ENCODE measurements at regions not wholly inside any gene's neighbourhood (a gene's known extent, or its start where the extent isn't known, plus 50 kb on each side); places are given as distances from the start of the nearest gene placed in this dataset.

DNA sequence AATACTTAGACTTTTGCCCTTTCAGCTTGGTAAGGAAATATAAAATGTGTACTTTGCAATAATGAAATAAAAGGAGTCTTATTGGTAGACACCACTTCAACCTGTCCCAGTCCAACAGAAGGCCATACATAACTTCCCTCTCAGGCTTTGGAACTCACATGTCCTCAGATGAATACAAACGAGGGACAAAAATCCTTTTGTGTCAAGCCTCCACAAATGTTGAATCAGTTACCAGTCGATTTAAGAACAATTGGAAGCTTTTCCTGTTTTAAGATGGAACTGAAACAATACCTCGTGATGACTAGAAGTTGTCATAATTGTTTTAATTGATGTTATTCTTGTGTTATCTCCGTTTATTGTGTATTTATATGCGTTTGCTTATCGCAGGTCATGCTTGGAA lies 385.1 kb upstream of the POU3F3 start:
- Histone ChIP-seq H3K27ac (no peak overlapping the region), H3K4me1 (ENCODE audit: insufficient read depth) (no peaks in the 10 kb centered on the region), H3K9me2 (ENCODE audit: insufficient read depth) (no peaks in the 10 kb centered on the region), H3K9me3 (ENCODE audit: low read depth) (no peaks in the 10 kb centered on the region), H3K9ac (no peak overlapping the region), H3K27me3 (replicated peaks; ENCODE audit: insufficient read depth) (no peaks in the 10 kb centered on the region), H3K79me2 (ENCODE audit: insufficient read depth) (no peaks in the 10 kb centered on the region), H3K4me3 (no peak overlapping the region), H4K20me1 (ENCODE audit: insufficient read depth) (no peaks in the 10 kb centered on the region), H3F3A (ENCODE audit: insufficient read depth) (no peaks in the 10 kb centered on the region), H3K36me3 (ENCODE audit: low read depth) (no peaks in the 10 kb centered on the region), H3K4me2 (ENCODE audit: unreplicated experiment) (no peak overlapping the region), H2AFZ (no peak overlapping the region)
- WGBS, 2 experiments (ENCODE audit: low coverage in 1 of 2, low lambda C conversion rate in 2 of 2, missing lambda C conversion rate in 2 of 2), result 6 to 9% methylated on average over 6 of the region's 6 CpGs
- TF ChIP-seq EZH2 (IDR thresholded peaks at IDR 0.05; ENCODE audit: insufficient read depth, poor library complexity, severe bottlenecking) (no peak), EZH2phosphoT487 (IDR thresholded peaks at IDR 0.05; ENCODE audit: insufficient read depth, low read depth) (no peak)
- in situ Hi-C loops (cut with MboI), result no loop called here
- no peak for DNase-seq

DNA sequence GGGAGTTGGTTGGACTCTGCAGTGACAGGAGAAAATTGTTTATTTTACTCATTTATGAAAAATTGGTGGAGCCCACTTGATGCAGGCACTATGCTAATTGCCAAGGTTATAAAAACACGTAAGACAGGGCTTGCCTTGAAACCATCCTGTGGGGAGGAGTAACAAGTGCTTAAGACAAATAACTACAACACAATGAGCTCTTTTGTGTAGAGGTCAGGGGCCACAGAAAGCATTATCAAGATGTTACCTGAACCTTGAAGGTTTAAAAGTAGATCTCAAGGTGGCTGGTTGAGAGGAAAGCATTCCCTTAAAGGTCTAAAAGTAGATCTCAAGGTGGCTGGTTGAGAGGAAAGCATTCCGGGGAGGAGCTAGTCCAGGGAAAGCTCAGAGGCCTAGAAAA lies 381.8 kb upstream of the POU3F3 start:
- whole genome bisulfite sequencing, 2 experiments (ENCODE audit: low coverage in 1 of 2, low lambda C conversion rate in 2 of 2, missing lambda C conversion rate in 2 of 2), result 0 to 21% methylated on average over 2 of the region's 2 CpGs
- no peaks in the 10 kb centered on the region for H4K20me1 ChIP-seq (ENCODE audit: insufficient read depth)
- H3K36me3 ChIP-seq (ENCODE audit: low read depth), result no peaks in the 10 kb centered on the region
- no peak overlapping the region for H3K9ac ChIP-seq
- no peaks in the 10 kb centered on the region for H3K27me3 ChIP-seq (replicated peaks; ENCODE audit: insufficient read depth)
- TF ChIP-seq EZH2phosphoT487 (IDR thresholded peaks at IDR 0.05; ENCODE audit: insufficient read depth, low read depth), result no peak
- TF ChIP-seq EZH2 (IDR thresholded peaks at IDR 0.05; ENCODE audit: insufficient read depth, poor library complexity, severe bottlenecking), result no peak
- DNase-seq, result no peak
- no peaks in the 10 kb centered on the region for H3K79me2 ChIP-seq (ENCODE audit: insufficient read depth)
- H3K9me2 ChIP-seq (ENCODE audit: insufficient read depth), result no peaks in the 10 kb centered on the region
- no peak overlapping the region for H3K27ac ChIP-seq
- in situ Hi-C loops (cut with MboI), result no loop called here
- no peak overlapping the region for H3K4me3 ChIP-seq
- no peaks in the 10 kb centered on the region for H3K9me3 ChIP-seq (ENCODE audit: low read depth)
- no peak overlapping the region for H3K4me2 ChIP-seq (ENCODE audit: unreplicated experiment)
- no peaks in the 10 kb centered on the region for H3K4me1 ChIP-seq (ENCODE audit: insufficient read depth)
- H3F3A ChIP-seq (ENCODE audit: insufficient read depth), result no peaks in the 10 kb centered on the region
- no peak overlapping the region for H2AFZ ChIP-seq

DNA sequence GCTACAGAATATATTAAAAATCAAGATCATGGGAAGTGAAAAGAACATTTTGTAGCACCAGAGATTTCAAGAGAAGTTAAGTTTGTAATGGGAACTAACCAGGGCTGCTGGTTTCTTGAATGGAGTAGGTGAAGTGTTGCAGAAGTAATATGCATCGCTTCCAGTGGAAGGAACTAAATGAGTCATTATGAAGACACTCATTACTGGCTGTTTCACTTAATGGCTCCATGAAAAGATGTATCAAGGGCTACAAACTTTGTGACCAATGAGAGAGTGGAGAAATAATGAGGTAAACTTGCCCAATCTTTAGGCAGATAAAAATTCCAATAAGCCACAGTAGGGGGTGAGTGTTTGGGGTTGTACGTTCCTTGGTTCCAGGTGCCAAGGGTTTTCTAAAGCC lies 380.4 kb upstream of the POU3F3 start:
- H4K20me1 ChIP-seq (ENCODE audit: insufficient read depth), result no peaks in the 10 kb centered on the region
- no peaks in the 10 kb centered on the region for H3K79me2 ChIP-seq (ENCODE audit: insufficient read depth)

DNA sequence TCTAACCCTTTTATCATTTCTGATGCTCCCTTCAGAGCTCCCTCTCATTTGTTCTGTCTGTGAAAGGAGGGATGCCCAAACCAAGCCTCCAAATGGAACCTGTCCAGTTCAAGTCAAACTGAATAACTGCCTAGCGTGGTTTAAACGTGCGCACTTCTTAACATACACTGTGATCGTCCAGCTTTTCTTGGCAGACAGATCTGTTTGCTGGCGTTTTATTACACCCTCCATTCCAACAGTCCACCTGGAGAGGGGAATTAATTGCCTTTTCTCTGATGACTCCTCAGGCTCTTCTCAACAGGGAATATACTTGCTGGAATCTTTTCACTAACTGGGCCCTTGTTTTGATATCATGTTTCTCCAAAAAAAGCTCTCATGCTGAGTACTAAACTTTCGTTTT lies 379.2 kb upstream of the POU3F3 start:
- Histone ChIP-seq H3K27me3 (replicated peaks; ENCODE audit: insufficient read depth) (no peaks in the 10 kb centered on the region), H3K4me2 (ENCODE audit: unreplicated experiment) (no peak overlapping the region)
- no peak for TF ChIP-seq EZH2phosphoT487 (IDR thresholded peaks at IDR 0.05; ENCODE audit: insufficient read depth, low read depth)
- TF ChIP-seq EZH2 (IDR thresholded peaks at IDR 0.05; ENCODE audit: insufficient read depth, poor library complexity, severe bottlenecking), result no peak

More for the DNA sequence above, 380.4 kb upstream of the POU3F3 start:
- TF ChIP-seq EZH2 (IDR thresholded peaks at IDR 0.05; ENCODE audit: insufficient read depth, poor library complexity, severe bottlenecking), result no peak
- TF ChIP-seq EZH2phosphoT487 (IDR thresholded peaks at IDR 0.05; ENCODE audit: insufficient read depth, low read depth), result no peak
- Histone ChIP-seq H3K9me2 (ENCODE audit: insufficient read depth) (no peaks in the 10 kb centered on the region), H3K9ac (no peak overlapping the region), H3K4me2 (ENCODE audit: unreplicated experiment) (no peak overlapping the region), H3F3A (ENCODE audit: insufficient read depth) (no peaks in the 10 kb centered on the region), H3K27ac (no peak overlapping the region), H3K36me3 (ENCODE audit: low read depth) (no peaks in the 10 kb centered on the region), H3K9me3 (ENCODE audit: low read depth) (no peaks in the 10 kb centered on the region), H3K27me3 (replicated peaks; ENCODE audit: insufficient read depth) (no peaks in the 10 kb centered on the region), H3K4me3 (no peak overlapping the region), H3K4me1 (ENCODE audit: insufficient read depth) (no peaks in the 10 kb centered on the region), H2AFZ (no peak overlapping the region)
- 67% methylated on average over 2 of the region's 2 CpGs for WGBS, 2 experiments (ENCODE audit: low coverage in 1 of 2, low lambda C conversion rate in 2 of 2, missing lambda C conversion rate in 2 of 2)
- in situ Hi-C loops (cut with MboI), result no loop called here
- no peak for DNase-seq

DNA sequence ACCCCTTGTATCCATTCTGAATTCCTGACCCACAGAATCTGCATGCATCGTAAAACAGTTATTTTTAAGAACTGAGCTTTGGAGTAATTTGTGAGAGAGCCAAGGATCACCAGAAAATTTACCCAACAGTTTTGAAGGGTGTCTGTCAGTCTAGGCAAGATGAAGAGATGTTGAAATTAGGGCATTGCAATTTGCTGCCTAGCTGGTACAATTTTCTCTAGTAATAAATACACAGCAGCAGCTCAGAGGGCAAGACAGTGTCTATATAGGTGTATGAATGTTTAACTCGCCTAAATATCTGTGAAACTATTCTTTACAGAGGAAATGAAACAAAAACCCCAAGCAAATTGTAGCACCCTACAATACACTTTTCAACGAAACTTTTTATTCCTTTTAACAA lies 377.8 kb upstream of the POU3F3 start:
- WGBS, 2 experiments (ENCODE audit: low coverage in 1 of 2, low lambda C conversion rate in 2 of 2, missing lambda C conversion rate in 2 of 2), result 11 to 18% methylated on average over 3 of the region's 3 CpGs

More for the DNA sequence above, 379.2 kb upstream of the POU3F3 start:
- Histone ChIP-seq H3K9me2 (ENCODE audit: insufficient read depth) (no peaks in the 10 kb centered on the region), H3K36me3 (ENCODE audit: low read depth) (no peaks in the 10 kb centered on the region), H3K9ac (no peak overlapping the region), H3K9me3 (ENCODE audit: low read depth) (no peaks in the 10 kb centered on the region), H4K20me1 (ENCODE audit: insufficient read depth) (no peaks in the 10 kb centered on the region), H2AFZ (no peak overlapping the region), H3F3A (ENCODE audit: insufficient read depth) (no peaks in the 10 kb centered on the region), H3K4me3 (no peak overlapping the region), H3K79me2 (ENCODE audit: insufficient read depth) (no peaks in the 10 kb centered on the region), H3K27ac (no peak overlapping the region), H3K4me1 (ENCODE audit: insufficient read depth) (no peaks in the 10 kb centered on the region)
- in situ Hi-C loops (cut with MboI), result no loop called here
- DNase-seq, result no peak
- WGBS, 2 experiments (ENCODE audit: low coverage in 1 of 2, low lambda C conversion rate in 2 of 2, missing lambda C conversion rate in 2 of 2), result 48 to 49% methylated on average over 6 of the region's 6 CpGs

More for the DNA sequence above, 377.8 kb upstream of the POU3F3 start:
- no peaks in the 10 kb centered on the region for H3F3A ChIP-seq (ENCODE audit: insufficient read depth)
- DNase-seq, result no peak
- H3K9me3 ChIP-seq (ENCODE audit: low read depth), result no peaks in the 10 kb centered on the region
- no peak for TF ChIP-seq EZH2 (IDR thresholded peaks at IDR 0.05; ENCODE audit: insufficient read depth, poor library complexity, severe bottlenecking)
- TF ChIP-seq EZH2phosphoT487 (IDR thresholded peaks at IDR 0.05; ENCODE audit: insufficient read depth, low read depth), result no peak
- H3K36me3 ChIP-seq (ENCODE audit: low read depth), result no peaks in the 10 kb centered on the region
- no peaks in the 10 kb centered on the region for H4K20me1 ChIP-seq (ENCODE audit: insufficient read depth)
- H3K4me3 ChIP-seq, result no peak overlapping the region
- H2AFZ ChIP-seq, result no peak overlapping the region
- no peaks in the 10 kb centered on the region for H3K4me1 ChIP-seq (ENCODE audit: insufficient read depth)
- no peaks in the 10 kb centered on the region for H3K9me2 ChIP-seq (ENCODE audit: insufficient read depth)
- H3K27ac ChIP-seq, result no peak overlapping the region
- in situ Hi-C loops (cut with MboI), result no loop called here
- H3K4me2 ChIP-seq (ENCODE audit: unreplicated experiment), result no peak overlapping the region
- H3K79me2 ChIP-seq (ENCODE audit: insufficient read depth), result no peaks in the 10 kb centered on the region
- H3K9ac ChIP-seq, result no peak overlapping the region
- H3K27me3 ChIP-seq (replicated peaks; ENCODE audit: insufficient read depth), result no peaks in the 10 kb centered on the region

Data from GM23248 (cell line).